B cell (primary cell): ENCODE measurements at regions not wholly inside any gene's neighbourhood (a gene's known extent, or its start where the extent isn't known, plus 50 kb on each side); places are given as distances from the start of the nearest gene placed in this dataset.

Source experiments
- ATAC-seq: fragments of 200-7000 bp; cut with Tn5 transposase; one replicate; pipeline ENCODE4 v1.10.0; 2021; ENCODE audit warnings: low read depth, mild to moderate bottlenecking, moderate number of reproducible peaks, moderate library complexity
- CTCF ChIA-PET: fragments of 350-600 bp; sonication (Branson Sonifier 250); formaldehyde crosslinking; loops from one replicate; lab custom pipeline; 2021; ENCODE audit warnings: antibody characterized with exemption, inconsistent platforms; lab: Charles Lee
- POLR2A ChIA-PET: fragments of 350-600 bp; sonication (Branson Sonifier 250); formaldehyde crosslinking; loops from one replicate; lab custom pipeline; 2021; ENCODE audit warnings: antibody characterized with exemption; lab: Charles Lee
- DNase-seq: peaks from one replicate; pipeline ENCODE4 v3.0.0; 2013
- H2AFZ ChIP-seq: 2 replicates; pipeline ENCODE4 v1.6.1; 2012; ENCODE audit warnings: mild to moderate bottlenecking, low read depth, low read length; ENCODE audit not compliant: insufficient read depth, poor library complexity, severe bottlenecking
- H3K27ac ChIP-seq, 2 donors: 1 replicate in 1 of 2; 2 replicates in 1 of 2; pipeline ENCODE4 v1.5.1; 2012 to 2013; ENCODE audit warnings: low read length in 2 of 2, mild to moderate bottlenecking in 2 of 2, moderate library complexity in 1 of 2
- H3K27me3 ChIP-seq, 4 experiments: fragments of 200-600 bp in 1 of 4; sonication (generic) in 1 of 4; replicated peaks in 1 of 4; 1 replicate in 2 of 4; 2 replicates in 2 of 4; pipeline versions ENCODE4 v1.6.1 to v1.7.0; 2013 to 2016; ENCODE audit warnings: low read length in 3 of 4, mild to moderate bottlenecking in 2 of 4, mixed read lengths in 1 of 4, moderate library complexity in 1 of 4; ENCODE audit not compliant: insufficient read depth in 4 of 4, control insufficient read depth in 3 of 4; ENCODE audit errors: control extremely low read depth in 1 of 4
- H3K36me3 ChIP-seq, 2 experiments: replicated peaks in 1 of 2; 1 replicate in 1 of 2; 2 replicates in 1 of 2; pipeline versions ENCODE4 v1.6.1 to v1.7.1; 2013; ENCODE audit warnings: low read length in 1 of 2; ENCODE audit not compliant: insufficient read depth in 2 of 2, control insufficient read depth in 1 of 2; ENCODE audit errors: control extremely low read depth in 1 of 2, extremely low read depth in 1 of 2
- H3K4me1 ChIP-seq, 2 donors: fragments of 200-600 bp in 1 of 2; sonication (generic) in 1 of 2; 1 replicate in 1 of 2; 2 replicates in 1 of 2; pipeline versions ENCODE4 v1.5.1 to v1.6.1; 2013 to 2017; ENCODE audit warnings: low read length in 2 of 2; ENCODE audit not compliant: control insufficient read depth in 2 of 2, insufficient read depth in 2 of 2
- H3K4me2 ChIP-seq: replicated peaks from 2 replicates; pipeline ENCODE3; 2012; ENCODE audit warnings: mild to moderate bottlenecking, low read depth, low read length; ENCODE audit not compliant: poor library complexity, severe bottlenecking
- H3K4me3 ChIP-seq, 5 experiments: fragments of 200-600 bp in 1 of 5; sonication (generic) in 1 of 5; 1 replicate in 3 of 5; 2 replicates in 2 of 5; pipeline versions ENCODE4 v1.5.1 to v1.7.0; 2011 to 2016; ENCODE audit warnings: low read length in 4 of 5, mild to moderate bottlenecking in 4 of 5, low read depth in 2 of 5, control low read depth in 1 of 5, moderate library complexity in 1 of 5; ENCODE audit not compliant: insufficient read depth in 1 of 5; ENCODE audit errors: control extremely low read depth in 1 of 5, extremely low read depth in 1 of 5
- H3K79me2 ChIP-seq: fragments of 200-600 bp; sonication (generic); one replicate; pipeline ENCODE4 v1.6.0; 2016; ENCODE audit warnings: low read length; ENCODE audit not compliant: control insufficient read depth, insufficient read depth
- H3K9ac ChIP-seq: fragments of 200-600 bp; sonication (generic); 2 replicates; pipeline ENCODE4 v1.6.1; 2017; ENCODE audit warnings: mild to moderate bottlenecking, low read length, moderate library complexity
- H3K9me3 ChIP-seq, 3 donors: one replicate each; pipeline versions ENCODE4 v1.6.1 to v1.7.1; 2013; ENCODE audit warnings: low read length in 2 of 3; ENCODE audit not compliant: control insufficient read depth in 2 of 3, insufficient read depth in 1 of 3; ENCODE audit errors: control extremely low read depth in 1 of 3
- H4K20me1 ChIP-seq: 2 replicates; pipeline ENCODE4 v1.6.0; 2012; ENCODE audit warnings: mild to moderate bottlenecking, low read length; ENCODE audit not compliant: insufficient read depth, control insufficient read depth, poor library complexity, severe bottlenecking
- H3K27ac Mint-ChIP-seq: one replicate; pipeline ENCODE4 v1.8.0; 2021; ENCODE audit warnings: mixed read lengths
- H3K27me3 Mint-ChIP-seq: one replicate; pipeline ENCODE4 v1.8.0; 2021; ENCODE audit warnings: mixed read lengths
- H3K4me1 Mint-ChIP-seq: one replicate; pipeline ENCODE4 v1.8.0; 2021; ENCODE audit warnings: mixed read lengths
- H3K4me3 Mint-ChIP-seq: one replicate; pipeline ENCODE4 v1.8.0; 2021; ENCODE audit warnings: mixed read lengths
- H3K9me3 Mint-ChIP-seq: one replicate; pipeline ENCODE4 v1.8.0; 2022; ENCODE audit warnings: mixed read lengths; ENCODE audit not compliant: insufficient read depth
- EZH2 ChIP-seq: IDR thresholded peaks from 2 replicates; pipeline ENCODE4 v1.6.1; 2012; ENCODE audit warnings: borderline replicate concordance, low read depth, mild to moderate bottlenecking, moderate library complexity, low read length; ENCODE audit not compliant: insufficient read depth, poor library complexity, severe bottlenecking
- WGBS: methylation state at CpG from one replicate; pipeline ENCODE4 v1.1.5; 2013; ENCODE audit warnings: missing lambda C conversion rate; ENCODE audit not compliant: insufficient coverage; 5-methylcytosine and 5-hydroxymethylcytosine counted together
- intact Hi-C: fragments of 100-400 bp; cut with micrococcal nuclease; formaldehyde crosslinking; loops from one replicate; pipeline ENCODE4 v1.10.0; 2022
- TF ChIP-seq, protein P1 (sequence below): fragments of 200-600 bp; IDR thresholded peaks from one replicate; pipeline ENCODE4 v1.8.0; 2022; ENCODE audit warnings: antibody characterized with exemption, mild to moderate bottlenecking

DNA sequence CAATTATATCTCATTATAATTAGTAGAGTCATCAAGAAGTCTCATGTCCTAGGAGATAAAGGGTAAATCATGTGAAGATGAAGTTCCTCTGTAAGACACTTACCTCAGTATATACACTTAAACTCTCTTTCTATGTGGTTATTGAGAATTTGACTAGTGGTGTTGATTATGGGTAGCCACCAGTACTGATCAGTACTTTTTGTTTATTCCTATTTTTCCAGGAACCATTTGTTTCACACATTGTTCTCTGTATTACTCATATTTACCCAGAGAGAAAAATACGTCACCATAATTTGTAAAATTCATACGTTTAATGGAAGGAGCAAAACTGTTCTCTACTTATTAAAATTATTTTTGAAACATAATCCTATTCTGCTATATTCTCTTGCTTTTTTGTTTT, 55.8 kb upstream of the PRDM8 start:
- peaks cover 12 to 29% of the 10 kb centered on the region in 2 donors for H3K4me1 ChIP-seq
- H3K4me2 ChIP-seq = no peak overlapping the region
- Mint-ChIP-seq H3K27me3 (no peaks in the 10 kb centered on the region), H3K27ac (no peak overlapping the region), H3K4me3 (no peak overlapping the region), H3K4me1 (peaks cover 35% of the 10 kb centered on the region), H3K9me3 (no peaks in the 10 kb centered on the region)
- H3K79me2 ChIP-seq = no peaks in the 10 kb centered on the region
- H3K27me3 ChIP-seq = no peaks in the 10 kb centered on the region
- intact Hi-C loops = loop anchor here (5.0 kb wide), 1 partner anchor 41 kb away; no protein-coding TSS in a partner anchor
- POLR2A ChIA-PET = no interaction called here
- WGBS = no CpG with 5 or more reads among the region's 2 CpGs
- H3K9ac ChIP-seq = no peak overlapping the region
- H3K36me3 ChIP-seq = no peaks in the 10 kb centered on the region
- no peak overlapping the region for H2AFZ ChIP-seq
- TF ChIP-seq EZH2 = no peak
- TF ChIP-seq, protein P1, sequence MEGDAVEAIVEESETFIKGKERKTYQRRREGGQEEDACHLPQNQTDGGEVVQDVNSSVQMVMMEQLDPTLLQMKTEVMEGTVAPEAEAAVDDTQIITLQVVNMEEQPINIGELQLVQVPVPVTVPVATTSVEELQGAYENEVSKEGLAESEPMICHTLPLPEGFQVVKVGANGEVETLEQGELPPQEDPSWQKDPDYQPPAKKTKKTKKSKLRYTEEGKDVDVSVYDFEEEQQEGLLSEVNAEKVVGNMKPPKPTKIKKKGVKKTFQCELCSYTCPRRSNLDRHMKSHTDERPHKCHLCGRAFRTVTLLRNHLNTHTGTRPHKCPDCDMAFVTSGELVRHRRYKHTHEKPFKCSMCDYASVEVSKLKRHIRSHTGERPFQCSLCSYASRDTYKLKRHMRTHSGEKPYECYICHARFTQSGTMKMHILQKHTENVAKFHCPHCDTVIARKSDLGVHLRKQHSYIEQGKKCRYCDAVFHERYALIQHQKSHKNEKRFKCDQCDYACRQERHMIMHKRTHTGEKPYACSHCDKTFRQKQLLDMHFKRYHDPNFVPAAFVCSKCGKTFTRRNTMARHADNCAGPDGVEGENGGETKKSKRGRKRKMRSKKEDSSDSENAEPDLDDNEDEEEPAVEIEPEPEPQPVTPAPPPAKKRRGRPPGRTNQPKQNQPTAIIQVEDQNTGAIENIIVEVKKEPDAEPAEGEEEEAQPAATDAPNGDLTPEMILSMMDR = no peak
- DNase-seq (no peak), ATAC-seq (no peak)
- no peaks in the 10 kb centered on the region for H4K20me1 ChIP-seq
- CTCF ChIA-PET = interaction anchor here (0.6 to 3.2 kb wide), 6 partner anchors 11 to 61 kb away, joined by 3 to 15 read pairs (median 6); no protein-coding TSS in a partner anchor
- no peak overlapping the region for H3K4me3 ChIP-seq
- H3K27ac ChIP-seq = no peak overlapping the region
- no peaks in the 10 kb centered on the region for H3K9me3 ChIP-seq

DNA sequence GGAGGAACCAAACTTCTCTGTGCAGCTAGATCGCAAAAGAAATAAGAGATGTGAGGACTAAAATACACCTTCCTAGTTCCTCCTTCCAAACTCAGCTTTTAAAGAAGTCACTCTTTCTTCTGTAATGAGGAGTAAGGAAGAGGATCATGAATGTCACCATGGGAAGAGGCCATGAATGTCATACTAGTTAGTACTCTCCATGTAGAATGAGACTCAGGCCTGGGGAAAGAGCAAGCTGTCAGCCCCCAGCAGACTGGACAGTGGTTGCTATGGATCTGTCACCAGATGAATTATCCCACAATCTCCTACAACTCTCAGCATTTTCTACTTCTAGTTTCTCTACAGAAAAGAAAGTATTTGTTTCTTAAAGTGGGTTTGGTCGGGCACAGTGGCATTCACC, 57.1 kb upstream of the PRDM8 start:
- no peaks in the 10 kb centered on the region for H3K27me3 Mint-ChIP-seq
- CTCF ChIA-PET = interaction anchor here (0.7 to 3.2 kb wide), 11 partner anchors 11 to 223 kb away, joined by 3 to 16 read pairs (median 5); no protein-coding TSS in a partner anchor
- Histone ChIP-seq H3K79me2 (no peaks in the 10 kb centered on the region), H4K20me1 (no peaks in the 10 kb centered on the region), H2AFZ (peak overlapping the region; percentile 40), H3K4me1 (peaks cover 12 to 29% of the 10 kb centered on the region in 2 donors), H3K27ac (no peak overlapping the region), H3K9ac (no peak overlapping the region), H3K4me3 (no peak overlapping the region), H3K9me3 (no peaks in the 10 kb centered on the region), H3K27me3 (no peaks in the 10 kb centered on the region), H3K36me3 (no peaks in the 10 kb centered on the region), H3K4me2 (no peak overlapping the region)
- H3K4me1 Mint-ChIP-seq = peaks cover 35% of the 10 kb centered on the region
- ATAC-seq (no peak), DNase-seq (no peak)
- H3K9me3 Mint-ChIP-seq = no peaks in the 10 kb centered on the region
- TF ChIP-seq, protein P1 = no peak
- no peak for TF ChIP-seq EZH2
- H3K27ac Mint-ChIP-seq = peak overlapping the region; percentile 12
- POLR2A ChIA-PET = no interaction called here
- no peak overlapping the region for H3K4me3 Mint-ChIP-seq
- WGBS = 86% methylated on average over 1 of the region's 2 CpGs
- intact Hi-C loops = loop anchor here (5.0 kb wide), 1 partner anchor 42 kb away; no protein-coding TSS in a partner anchor
